GM06990 (cell line): ENCODE measurements at regions not wholly inside any gene's neighbourhood (a gene's known extent, or its start where the extent isn't known, plus 50 kb on each side); places are given as distances from the start of the nearest gene placed in this dataset.

Experiments used
- DNase-seq: peaks from one replicate; pipeline ENCODE4 v3.0.0-alpha.2; 2011; ENCODE audit not compliant: insufficient read length; ENCODE audit errors: extremely low read depth
- H3K27me3 ChIP-seq: replicated peaks from 2 replicates; pipeline ENCODE4 v1.6.0; 2011; ENCODE audit warnings: low read length; ENCODE audit not compliant: control insufficient read depth, insufficient read depth
- H3K36me3 ChIP-seq: 2 replicates; pipeline ENCODE4 v1.5.1; 2011; ENCODE audit warnings: low read length; ENCODE audit not compliant: control insufficient read depth, insufficient read depth
- H3K4me3 ChIP-seq: replicated peaks from 2 replicates; pipeline ENCODE4 v1.5.1; 2011; ENCODE audit warnings: low read depth, mild to moderate bottlenecking, control low read depth, low read length
- TF ChIP-seq, protein P1 (sequence below): IDR thresholded peaks from 2 replicates; pipeline ENCODE4 v1.5.1; 2011; ENCODE audit warnings: low read length, control low read depth, mild to moderate bottlenecking, inconsistent platforms; ENCODE audit not compliant: insufficient read depth, poor library complexity, severe bottlenecking

GRCh38 chr3:99118381-99118780 is 216.9 kb upstream of the DCBLD2 start:
- DNase-seq: no peak
- Histone ChIP-seq H3K4me3 (no peak overlapping the region), H3K36me3 (no peaks in the 10 kb centered on the region), H3K27me3 (no peaks in the 10 kb centered on the region)
- TF ChIP-seq, protein P1, sequence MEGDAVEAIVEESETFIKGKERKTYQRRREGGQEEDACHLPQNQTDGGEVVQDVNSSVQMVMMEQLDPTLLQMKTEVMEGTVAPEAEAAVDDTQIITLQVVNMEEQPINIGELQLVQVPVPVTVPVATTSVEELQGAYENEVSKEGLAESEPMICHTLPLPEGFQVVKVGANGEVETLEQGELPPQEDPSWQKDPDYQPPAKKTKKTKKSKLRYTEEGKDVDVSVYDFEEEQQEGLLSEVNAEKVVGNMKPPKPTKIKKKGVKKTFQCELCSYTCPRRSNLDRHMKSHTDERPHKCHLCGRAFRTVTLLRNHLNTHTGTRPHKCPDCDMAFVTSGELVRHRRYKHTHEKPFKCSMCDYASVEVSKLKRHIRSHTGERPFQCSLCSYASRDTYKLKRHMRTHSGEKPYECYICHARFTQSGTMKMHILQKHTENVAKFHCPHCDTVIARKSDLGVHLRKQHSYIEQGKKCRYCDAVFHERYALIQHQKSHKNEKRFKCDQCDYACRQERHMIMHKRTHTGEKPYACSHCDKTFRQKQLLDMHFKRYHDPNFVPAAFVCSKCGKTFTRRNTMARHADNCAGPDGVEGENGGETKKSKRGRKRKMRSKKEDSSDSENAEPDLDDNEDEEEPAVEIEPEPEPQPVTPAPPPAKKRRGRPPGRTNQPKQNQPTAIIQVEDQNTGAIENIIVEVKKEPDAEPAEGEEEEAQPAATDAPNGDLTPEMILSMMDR: no peak

GRCh38 chr3:99114565-99115291 is 213.2 kb upstream of the DCBLD2 start:
- TF ChIP-seq, protein P1: peak; percentile 74
- no peaks in the 10 kb centered on the region for H3K36me3 ChIP-seq
- no peak overlapping the region for H3K4me3 ChIP-seq
- H3K27me3 ChIP-seq: no peaks in the 10 kb centered on the region
- DNase-seq: no peak

- Histone ChIP-seq H3K36me3 (no peaks in the 10 kb centered on the region), H3K27me3 (no peaks in the 10 kb centered on the region), H3K4me3 (no peak overlapping the region)
- no peak for DNase-seq
- TF ChIP-seq, protein P1: no peak
Observed at GRCh38 chr3:99111235-99111634, 209.7 kb upstream of the DCBLD2 start.

GRCh38 chr3:99110401-99110800 is 208.9 kb upstream of the DCBLD2 start:
- DNase-seq: no peak
- no peaks in the 10 kb centered on the region for H3K27me3 ChIP-seq
- H3K4me3 ChIP-seq: no peak overlapping the region
- H3K36me3 ChIP-seq: no peaks in the 10 kb centered on the region
- TF ChIP-seq, protein P1: no peak

GRCh38 chr3:99108508-99108907 is 207.0 kb upstream of the DCBLD2 start:
- Histone ChIP-seq H3K27me3 (no peaks in the 10 kb centered on the region), H3K36me3 (no peaks in the 10 kb centered on the region), H3K4me3 (no peak overlapping the region)
- TF ChIP-seq, protein P1: no peak
- DNase-seq: no peak

DNA sequence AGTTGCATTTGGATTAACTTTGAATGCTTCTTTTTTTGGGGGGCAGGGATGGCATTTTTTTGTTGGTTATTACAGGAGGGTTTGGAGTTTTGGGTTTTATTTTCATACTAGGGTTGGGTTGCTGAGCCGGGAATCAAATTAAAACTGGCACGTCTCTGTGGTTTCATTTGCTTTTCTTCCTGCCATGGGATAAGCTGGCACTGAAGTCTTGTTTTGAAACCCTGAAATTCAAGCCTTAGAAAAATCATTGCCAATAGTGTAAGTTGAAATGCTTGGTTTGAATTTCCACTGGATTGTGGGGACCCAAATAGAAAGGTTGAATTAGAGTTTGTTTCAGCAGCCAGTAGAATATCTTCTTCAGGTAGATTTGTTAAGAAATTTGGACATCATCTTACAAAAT is 193.1 kb upstream of the DCBLD2 start:
- Histone ChIP-seq H3K4me3 (no peak overlapping the region), H3K27me3 (no peaks in the 10 kb centered on the region), H3K36me3 (no peaks in the 10 kb centered on the region)
- TF ChIP-seq, protein P1: no peak
- DNase-seq: no peak
